GM19452 (cell line): ENCODE measurements at regions not wholly inside any gene's neighbourhood (a gene's known extent, or its start where the extent isn't known, plus 50 kb on each side); places are given as distances from the start of the nearest gene placed in this dataset.

ENCODE experiments used
- ATAC-seq: cut with Tn5 transposase; IDR thresholded peaks from one replicate; pipeline ENCODE4 v1.9.1; 2021; ENCODE audit not compliant: unreplicated experiment

DNA sequence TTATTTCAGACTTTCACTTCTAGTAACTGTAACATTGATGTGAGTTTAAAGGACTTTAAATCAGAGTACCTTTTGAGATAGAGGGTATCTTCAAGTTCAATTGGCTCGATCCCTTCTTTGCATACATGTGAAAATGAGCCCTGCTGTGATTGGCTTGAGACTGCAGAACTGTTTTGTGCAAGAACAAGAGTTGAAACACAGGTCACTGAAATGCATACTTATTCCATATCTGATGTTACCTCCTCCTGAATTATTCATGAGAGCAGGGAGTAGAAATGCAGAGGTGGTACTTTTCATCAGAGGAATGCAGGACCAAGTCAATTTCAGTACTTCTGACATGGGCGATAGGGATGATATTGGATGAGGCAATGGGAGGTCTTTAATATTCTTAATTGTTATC lies 459.5 kb downstream of the TLR4 start:
- no peak for ATAC-seq

DNA sequence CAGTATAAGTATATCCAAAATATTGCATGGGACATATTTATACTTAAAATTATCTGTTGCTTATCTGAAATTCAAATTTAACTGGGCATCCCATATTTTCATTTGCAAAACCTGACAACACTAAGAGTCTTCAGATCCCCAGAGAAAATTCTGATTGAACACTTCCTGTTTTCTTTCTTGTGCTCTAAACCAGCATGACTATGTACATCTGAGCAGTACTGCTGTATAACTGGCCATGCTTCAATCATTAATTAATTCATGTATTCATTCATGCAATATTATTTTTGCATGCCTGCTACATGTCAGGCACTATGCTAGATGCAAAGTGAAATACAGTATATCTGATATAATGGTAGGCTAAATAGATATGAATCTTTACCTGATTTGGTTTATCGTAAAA lies 461.2 kb downstream of the TLR4 start:
- no peak for ATAC-seq

DNA sequence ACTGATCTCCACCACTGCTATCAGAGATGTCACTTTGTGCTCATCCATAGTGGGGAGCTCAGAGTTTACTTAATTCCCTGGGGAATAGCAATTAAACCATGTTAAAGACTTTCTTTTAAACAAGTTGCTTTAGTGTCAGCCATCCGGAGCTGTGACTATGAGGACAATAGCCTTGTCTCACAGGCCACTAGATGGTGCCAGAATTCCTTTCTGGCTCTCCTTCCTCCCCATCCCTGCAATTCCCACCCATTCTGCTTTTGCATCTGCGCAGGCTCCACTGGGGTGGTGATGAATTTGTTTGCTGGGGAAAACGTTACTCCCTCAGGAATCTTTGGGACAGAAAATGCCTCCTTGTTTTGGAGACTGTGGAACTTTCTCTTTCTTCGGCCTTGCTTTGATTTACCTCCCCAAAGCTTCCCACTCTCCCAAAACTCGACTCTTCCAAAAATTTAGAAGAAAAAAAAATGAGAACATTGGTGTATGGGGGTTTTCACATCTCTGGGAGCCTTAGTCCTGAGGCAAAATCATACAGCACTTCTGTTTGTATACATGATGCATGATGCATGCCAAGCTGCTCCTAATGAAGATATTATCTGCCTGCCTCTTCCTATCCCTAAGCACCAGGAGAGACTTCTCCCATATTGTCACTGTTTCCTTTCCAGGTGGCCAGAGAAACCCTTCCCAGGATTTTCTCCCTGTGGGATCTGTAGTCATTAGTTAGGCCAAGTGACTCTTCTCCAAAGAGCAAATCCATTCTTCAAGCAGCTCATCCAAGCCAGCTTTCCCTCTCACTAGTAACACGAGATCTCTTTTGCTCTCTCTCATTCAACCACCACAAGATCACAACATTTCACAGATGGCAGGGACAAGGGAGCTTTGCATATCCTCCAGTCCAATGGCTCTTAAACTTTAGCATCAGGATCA lies 466.1 kb downstream of the TLR4 start:
- no peak for ATAC-seq

DNA sequence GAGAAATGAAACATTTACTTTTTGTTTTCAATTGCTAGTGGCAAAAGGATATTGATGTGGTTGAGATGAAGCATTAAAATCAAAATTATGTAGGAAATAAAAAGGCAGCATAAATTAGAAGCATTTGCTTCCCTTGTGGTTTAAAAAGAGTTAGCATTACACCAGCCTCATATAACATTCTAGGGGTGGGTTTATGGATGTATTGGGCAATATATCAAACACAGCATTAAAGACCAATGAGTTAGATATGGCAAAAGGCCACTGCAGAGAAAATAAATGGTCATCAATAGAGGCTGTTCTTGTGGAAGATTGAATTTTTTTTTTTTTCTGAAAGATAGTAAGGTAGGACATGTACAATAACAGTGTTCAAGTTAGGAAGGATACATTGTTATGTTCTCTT lies 473.0 kb downstream of the TLR4 start:
- ATAC-seq: no peak

DNA sequence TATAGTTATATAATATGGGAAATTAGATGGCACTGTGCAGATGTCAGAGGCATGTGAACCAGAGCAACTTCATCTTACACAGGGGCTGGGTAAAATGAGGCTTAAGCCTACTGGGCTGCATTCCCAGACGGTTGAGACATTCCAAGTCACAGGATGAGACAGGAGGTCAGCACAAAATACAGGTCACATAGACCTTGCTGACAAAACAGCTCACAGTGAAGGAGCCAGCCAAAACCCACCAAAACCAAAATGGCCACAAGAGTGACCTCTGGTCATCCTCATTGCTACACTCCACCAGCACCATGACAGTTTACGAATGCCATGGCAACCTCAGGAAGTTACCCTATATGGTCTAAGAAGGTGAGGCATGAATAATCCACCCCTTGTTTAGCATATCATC lies 479.4 kb downstream of the TLR4 start:
- ATAC-seq: no peak

DNA sequence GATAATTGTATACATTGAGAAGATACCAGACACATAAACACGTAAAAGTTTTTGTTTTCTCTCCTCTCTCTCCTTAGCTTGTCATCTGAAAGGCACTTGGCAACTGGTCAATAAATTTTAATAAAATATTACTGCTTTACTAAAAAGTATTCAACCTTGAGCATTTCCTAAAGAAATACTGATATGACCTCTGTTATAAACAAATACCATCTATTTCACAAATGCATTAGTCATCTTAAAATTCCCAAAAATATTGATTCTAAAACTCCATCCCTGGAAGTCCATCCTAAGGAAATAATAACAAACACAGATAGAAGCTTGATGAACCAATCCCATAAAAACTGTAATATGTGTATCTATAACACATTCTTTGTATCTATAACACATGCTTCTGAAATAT lies 483.2 kb downstream of the TLR4 start:
- ATAC-seq: no peak

DNA sequence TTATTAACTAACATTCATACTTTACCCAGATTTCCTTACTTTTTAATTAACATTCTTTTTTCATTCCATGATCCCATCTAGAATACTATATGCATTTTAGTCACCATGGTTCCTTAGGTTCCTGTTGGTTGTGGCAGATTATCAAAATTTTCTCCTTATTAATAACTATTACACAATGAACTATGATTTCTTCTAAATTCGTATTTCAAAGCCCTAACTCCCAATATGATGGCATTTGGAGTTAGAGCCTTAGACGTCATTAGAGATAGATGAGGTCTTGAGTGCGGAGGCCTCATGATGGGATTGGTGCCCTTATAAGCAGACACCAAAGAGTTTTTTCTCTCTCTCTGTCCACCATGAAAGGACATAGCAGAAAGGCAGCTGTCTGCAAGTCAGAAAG lies 485.4 kb downstream of the TLR4 start:
- ATAC-seq: no peak

DNA sequence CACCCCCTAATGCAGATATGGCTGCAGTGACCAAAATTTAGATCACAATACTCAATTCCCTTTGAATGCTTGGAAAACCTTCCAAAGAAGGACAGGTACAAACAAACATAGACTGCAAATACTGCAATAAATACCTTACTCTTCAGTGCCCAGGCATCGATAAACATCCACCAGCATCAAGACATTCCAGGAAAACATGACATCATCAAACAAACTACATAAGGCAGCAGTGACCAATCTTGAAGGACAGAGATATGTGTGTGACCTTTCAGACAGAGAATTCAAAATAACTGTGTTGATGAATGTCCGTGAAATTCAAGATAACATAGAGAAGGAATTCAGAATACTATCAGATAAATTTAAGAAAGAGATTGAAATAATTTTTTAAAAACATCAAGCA lies 488.6 kb downstream of the TLR4 start:
- ATAC-seq: no peak

DNA sequence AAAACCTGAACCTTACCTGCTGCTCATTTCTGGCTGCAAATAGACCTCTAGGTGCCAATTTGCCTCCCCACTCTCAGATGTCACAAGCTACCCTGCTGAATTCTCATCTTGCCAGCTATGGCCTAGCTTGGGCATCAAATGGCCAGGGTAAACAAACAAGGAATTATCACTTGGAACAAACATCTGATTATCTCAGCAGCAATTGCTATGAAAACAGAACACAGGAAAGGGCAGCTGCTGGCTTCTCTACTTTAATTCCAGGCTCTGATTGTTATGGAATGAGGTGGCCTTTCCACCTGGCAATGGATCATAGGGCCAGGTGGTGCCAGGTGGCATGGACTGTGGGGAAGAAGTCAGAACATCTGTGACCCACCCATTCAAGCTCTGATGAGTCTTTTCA lies 505.1 kb downstream of the TLR4 start:
- no peak for ATAC-seq

DNA sequence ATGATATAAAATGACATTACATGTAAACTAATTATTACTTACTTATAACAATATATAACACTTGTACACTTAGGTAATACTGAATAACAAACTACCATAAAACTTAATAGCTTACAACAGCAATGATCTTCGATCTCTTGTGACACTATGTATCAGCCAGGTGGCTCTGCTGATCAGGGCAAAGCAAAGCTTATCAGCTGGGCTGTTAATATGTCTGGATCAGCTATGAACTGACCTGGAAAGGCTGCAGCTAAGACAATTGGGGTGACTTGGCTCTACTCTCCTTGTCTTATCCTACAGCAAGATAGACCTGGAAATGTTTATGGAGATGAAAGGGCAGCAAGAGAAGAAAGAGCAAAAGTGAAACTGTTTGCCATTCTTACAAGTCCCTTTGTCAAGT lies 511.3 kb downstream of the TLR4 start:
- ATAC-seq: no peak

DNA sequence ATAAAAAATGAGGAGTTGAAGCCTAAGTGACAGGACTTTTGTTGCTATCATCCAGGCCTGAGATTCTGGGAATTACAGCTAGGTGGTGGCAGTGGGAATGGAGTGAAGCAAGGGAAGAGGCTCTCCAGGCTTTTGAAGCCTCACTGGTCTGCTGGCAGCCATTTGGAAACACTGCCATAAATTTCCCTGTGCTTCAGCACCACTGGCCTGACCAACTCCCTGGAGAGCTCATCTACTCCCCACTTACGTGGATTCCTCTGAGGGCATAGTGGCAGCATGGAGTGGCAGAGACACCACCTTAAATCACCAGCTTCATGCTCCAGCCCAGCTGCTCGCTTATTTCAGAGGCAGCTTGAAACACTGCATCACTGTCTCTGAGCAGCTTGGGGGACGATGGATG lies 518.2 kb downstream of the TLR4 start:
- no peak for ATAC-seq

DNA sequence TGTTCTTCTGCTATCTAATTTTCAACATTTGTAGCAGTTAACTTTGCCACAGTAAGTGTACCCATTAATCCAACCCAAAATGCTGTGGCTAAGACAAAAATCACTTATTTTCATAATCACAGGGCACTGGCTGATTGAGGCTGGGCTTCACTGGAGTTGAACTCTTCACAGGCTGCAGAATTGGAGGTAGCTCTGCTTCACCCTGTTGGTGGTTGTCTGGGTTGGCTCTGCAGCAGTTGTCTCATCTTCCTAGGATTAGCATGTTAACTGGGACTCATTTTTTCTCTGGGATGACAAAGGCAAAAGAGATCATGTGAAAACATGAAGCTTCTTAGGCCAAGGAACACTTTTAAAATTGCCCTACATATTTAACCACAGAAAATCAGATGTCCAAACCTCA lies 518.9 kb downstream of the TLR4 start:
- no peak for ATAC-seq

DNA sequence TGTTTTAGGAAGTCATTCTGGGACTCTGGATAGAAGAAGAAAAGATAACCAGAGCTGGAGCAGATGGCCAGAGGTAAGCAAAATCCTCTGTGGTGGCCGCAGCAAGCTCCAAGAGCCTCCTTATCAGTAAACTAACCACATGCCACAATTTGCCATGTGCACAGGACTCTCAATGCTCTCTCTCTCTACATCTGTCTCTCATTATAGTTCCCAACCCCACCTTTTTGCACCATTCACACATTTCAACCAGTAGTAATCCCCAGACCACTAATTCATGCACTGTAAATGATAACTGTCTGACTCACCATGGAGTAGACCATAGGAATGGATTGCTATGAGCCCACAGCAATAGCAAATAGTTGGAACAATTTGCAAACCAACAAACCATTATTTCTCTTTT lies 526.1 kb downstream of the TLR4 start:
- ATAC-seq: no peak

DNA sequence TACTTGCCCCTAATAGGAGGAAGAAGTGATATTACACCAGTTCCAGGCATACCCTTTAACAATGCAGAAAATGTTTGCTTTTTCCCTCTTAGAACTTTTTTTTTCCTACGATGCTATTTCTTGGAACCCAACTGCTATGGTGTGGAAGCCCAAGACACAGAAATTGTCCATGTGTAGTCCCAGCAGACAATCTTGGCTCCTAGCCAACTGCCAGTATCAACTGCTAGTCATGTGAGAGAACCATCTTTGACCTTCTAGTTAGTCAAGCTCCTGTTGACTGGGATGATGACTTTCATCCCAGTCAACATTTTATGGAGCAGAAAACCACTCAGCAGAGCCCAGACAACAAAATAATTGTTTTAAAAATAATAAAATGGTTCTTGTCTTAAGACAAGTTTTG lies 532.4 kb downstream of the TLR4 start:
- no peak for ATAC-seq

DNA sequence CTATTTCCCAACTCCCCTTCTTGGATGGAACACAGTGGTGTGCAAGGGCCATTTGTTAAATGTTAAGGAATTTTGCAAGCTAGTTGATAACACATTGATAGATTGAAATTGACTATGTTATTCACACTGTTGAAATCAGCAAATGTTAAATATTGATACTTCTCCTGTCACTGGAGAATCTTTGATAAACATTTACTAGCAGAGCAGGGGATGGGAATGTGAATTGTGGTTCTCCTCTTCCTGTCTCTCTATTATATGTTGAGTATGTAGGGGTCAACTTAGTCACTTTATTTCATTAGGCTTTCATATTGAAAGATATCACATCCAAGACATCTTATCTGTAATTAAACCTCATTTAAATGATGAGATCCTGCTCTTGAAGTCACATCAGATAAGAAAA lies 533.9 kb downstream of the TLR4 start:
- ATAC-seq: no peak

DNA sequence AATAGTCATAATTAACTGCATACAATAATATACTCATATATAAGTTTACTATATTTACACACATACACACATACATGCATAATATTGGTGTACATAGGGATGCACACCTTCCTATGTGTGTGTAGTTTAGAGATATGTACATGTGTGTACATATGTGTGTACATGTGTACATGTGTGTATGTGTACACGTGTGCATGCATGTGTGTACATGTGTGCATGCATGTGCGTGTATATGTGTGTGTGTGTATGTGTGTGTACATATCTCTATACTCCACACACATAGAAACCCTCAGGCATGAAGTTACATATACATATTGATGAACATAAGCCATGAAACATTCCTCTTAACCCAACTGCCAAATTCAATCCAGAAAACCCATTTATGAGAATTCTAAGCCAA lies 547.8 kb downstream of the TLR4 start:
- ATAC-seq: no peak

DNA sequence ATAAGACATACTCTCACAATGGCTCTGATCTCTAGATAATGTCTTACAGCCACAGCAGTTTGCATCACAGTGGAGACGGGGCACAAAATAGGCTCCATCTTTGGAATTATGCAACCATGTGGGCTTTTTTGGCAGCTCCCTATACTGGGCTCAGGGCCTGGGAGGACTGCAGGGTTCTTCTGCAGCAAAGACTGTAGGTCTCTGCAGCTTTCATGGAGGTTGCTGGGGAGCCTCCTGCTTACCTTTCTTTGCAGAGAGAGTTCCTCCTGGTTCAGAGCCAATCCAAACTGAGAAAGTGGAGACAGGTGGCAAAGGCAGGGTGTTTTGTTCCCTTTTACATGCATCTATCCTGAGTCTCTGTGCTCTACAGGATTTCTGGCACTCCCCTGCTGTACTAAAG lies 558.0 kb downstream of the TLR4 start:
- ATAC-seq: no peak

DNA sequence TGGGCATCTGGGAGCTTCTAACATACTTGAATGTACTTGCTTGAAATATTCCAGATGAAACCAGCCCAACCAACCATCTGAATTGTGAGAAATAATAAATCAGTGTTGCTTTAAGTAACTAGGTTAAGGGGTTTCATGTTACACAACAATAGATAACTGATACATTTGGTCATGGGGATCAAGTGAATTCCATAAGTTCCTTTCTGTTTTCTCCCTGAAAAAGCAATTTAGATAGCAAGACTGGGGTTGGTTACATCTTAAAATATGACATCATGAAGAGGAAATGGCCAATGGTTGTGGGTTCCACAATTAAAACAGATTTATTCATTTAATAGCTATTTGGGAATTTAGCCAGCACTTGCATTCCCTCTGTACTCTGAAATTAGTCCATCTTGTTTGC lies 559.7 kb downstream of the TLR4 start:
- ATAC-seq: no peak

DNA sequence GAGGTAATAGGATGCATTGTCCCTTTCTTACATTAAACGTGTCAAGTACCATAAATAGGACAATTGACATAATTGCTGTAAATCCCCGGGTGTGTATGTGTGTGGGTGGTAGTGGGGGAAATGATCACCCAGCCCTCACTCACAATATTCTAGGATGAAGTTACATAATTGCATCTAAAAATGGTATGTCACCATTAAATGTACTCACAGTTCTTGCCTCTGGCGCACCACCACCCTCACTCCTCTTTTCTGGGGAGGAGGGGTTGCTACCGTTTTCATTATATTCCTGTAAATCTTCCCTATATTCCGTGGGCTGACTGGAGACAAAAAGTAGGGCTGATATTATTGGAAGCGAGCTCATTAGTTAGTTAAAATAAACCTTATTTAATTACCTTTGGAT lies 563.8 kb downstream of the TLR4 start:
- ATAC-seq: no peak

DNA sequence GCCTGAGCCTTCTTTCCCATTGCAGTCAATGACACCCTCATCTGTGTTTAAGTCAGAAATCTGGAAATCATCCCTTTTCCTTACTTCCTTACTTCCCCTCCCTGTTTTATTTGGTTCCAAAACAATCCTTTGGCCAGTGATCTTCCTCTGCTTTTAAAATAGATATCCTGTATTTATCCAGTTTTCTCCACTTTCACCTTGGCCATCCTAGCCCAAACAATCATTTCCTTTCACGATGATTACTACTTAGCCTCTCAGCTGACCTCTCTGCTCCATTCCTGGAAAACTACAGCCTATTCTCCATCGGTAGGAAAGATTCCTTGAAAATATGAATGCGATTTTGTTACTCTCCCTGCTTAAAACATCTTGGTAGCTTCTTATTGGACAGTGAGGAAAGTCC lies 565.4 kb downstream of the TLR4 start:
- ATAC-seq: no peak

DNA sequence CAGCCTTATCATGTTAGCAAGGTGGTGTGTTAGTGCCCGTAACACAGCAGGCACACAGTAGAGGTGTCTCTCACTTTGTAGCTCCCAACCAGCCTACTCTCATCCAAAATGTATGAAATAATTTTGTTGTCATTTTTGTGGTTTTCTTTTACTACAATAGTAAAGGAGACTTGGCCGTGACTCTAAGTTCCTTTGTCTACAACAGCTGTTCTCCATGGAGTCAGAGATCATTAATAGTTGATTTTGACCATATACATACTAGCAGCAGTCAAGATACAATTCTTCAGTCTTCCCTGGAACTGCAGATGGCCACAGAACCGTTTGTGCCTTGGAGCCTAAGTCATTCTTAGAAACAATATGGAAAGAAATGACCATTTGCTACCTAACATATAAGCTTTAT lies 567.1 kb downstream of the TLR4 start:
- ATAC-seq: no peak

DNA sequence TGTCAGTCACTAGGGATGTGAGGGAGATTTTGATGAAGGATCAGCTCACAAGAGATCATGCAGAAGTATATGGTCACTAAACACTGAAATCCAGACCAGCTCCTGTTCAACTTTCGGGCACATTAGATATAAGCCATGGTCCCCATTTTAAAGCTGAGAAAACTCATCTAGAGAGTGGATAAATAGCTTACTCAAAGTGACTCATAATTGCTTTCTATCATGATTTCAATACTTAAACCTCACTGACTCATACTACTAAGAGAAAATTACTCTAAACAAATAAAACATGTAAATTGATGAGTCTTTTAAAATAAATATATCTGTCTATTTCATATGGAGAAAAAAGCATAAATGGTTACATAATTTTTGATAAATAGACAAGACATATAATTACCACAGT lies 567.7 kb downstream of the TLR4 start:
- no peak for ATAC-seq

DNA sequence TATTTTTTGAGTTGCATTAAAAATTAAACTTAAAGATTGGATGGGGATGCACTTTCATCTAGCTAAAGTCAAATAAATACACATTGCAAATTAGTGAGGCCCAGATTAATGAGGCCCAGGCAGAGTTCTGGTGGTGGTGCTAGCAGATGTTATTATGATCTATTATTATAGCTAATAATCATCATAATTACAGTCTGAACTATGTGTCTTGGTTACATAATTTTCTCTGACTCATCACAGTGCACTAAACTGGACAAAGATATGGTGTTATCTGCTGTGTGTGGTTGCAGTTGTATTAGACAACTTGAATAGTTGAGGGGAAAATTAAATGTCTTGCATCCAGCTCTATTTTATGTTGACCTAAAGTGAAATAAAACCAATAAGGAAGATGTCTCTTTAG lies 568.8 kb downstream of the TLR4 start:
- no peak for ATAC-seq
